Mesenchymal stem cell (in vitro differentiated cells and primary cell): ENCODE measurements at regions not wholly inside any gene's neighbourhood (a gene's known extent, or its start where the extent isn't known, plus 50 kb on each side); places are given as distances from the start of the nearest gene placed in this dataset.

Experiments used
- DNase-seq: peaks from one replicate; pipeline ENCODE4 v3.0.0-alpha.2; 2013
- H2AFZ ChIP-seq: one replicate; pipeline ENCODE4 v1.6.1; 2013; ENCODE audit warnings: low read depth, mild to moderate bottlenecking, control low read depth, inconsistent platforms, low read length, moderate library complexity
- H2AK5ac ChIP-seq: 2 replicates; pipeline ENCODE4 v1.6.1; 2013; ENCODE audit warnings: low read length, moderate library complexity, mild to moderate bottlenecking, inconsistent platforms; ENCODE audit not compliant: severe bottlenecking
- H2BK120ac ChIP-seq: one replicate; pipeline ENCODE4 v1.6.1; 2013; ENCODE audit warnings: low read depth, mild to moderate bottlenecking, inconsistent platforms, low read length, moderate library complexity
- H2BK12ac ChIP-seq, 2 experiments: one replicate each; pipeline ENCODE4 v1.6.1; 2013; ENCODE audit warnings: inconsistent platforms in 2 of 2, low read length in 2 of 2, mild to moderate bottlenecking in 2 of 2, moderate library complexity in 2 of 2, control low read depth in 1 of 2
- H2BK15ac ChIP-seq: one replicate; pipeline ENCODE4 v1.6.1; 2013; ENCODE audit warnings: mild to moderate bottlenecking, low read depth, inconsistent platforms; ENCODE audit not compliant: poor library complexity, severe bottlenecking
- H2BK5ac ChIP-seq: 2 replicates; pipeline ENCODE4 v1.6.1; 2013; ENCODE audit warnings: low read depth, mild to moderate bottlenecking, low read length, control low read depth, inconsistent platforms; ENCODE audit not compliant: poor library complexity, severe bottlenecking
- H3K14ac ChIP-seq, 2 experiments: one replicate each; pipeline ENCODE4 v1.6.1; 2013; ENCODE audit warnings: inconsistent platforms in 2 of 2, low read length in 2 of 2, control low read depth in 1 of 2, mild to moderate bottlenecking in 1 of 2, moderate library complexity in 1 of 2
- H3K18ac ChIP-seq, 2 experiments: one replicate each; pipeline ENCODE4 v1.6.1; 2013; ENCODE audit warnings: inconsistent platforms in 2 of 2, low read length in 2 of 2, control low read depth in 1 of 2, low read depth in 1 of 2, mild to moderate bottlenecking in 1 of 2
- H3K23ac ChIP-seq, 2 experiments: one replicate each; pipeline ENCODE4 v1.6.1; 2013; ENCODE audit warnings: inconsistent platforms in 2 of 2, low read length in 2 of 2, mild to moderate bottlenecking in 2 of 2, moderate library complexity in 2 of 2, control low read depth in 1 of 2
- H3K27ac ChIP-seq: 2 replicates; pipeline ENCODE4 v1.5.1; 2013; ENCODE audit warnings: mild to moderate bottlenecking, moderate library complexity, low read length, control low read depth, inconsistent platforms; ENCODE audit not compliant: poor library complexity, severe bottlenecking
- H3K27me3 ChIP-seq, 2 experiments: 2 replicates each; pipeline versions ENCODE4 v1.6.1 to v1.7.0; 2013; ENCODE audit warnings: low read length in 2 of 2, mild to moderate bottlenecking in 2 of 2, moderate library complexity in 2 of 2, control low read depth in 1 of 2, inconsistent platforms in 1 of 2; ENCODE audit not compliant: control insufficient read depth in 1 of 2, insufficient read depth in 1 of 2
- H3K36me3 ChIP-seq, 2 experiments: 2 replicates each; pipeline versions ENCODE4 v1.6.1 to v1.7.0; 2013; ENCODE audit warnings: low read length in 2 of 2, control low read depth in 1 of 2, inconsistent platforms in 1 of 2, low read depth in 1 of 2, mild to moderate bottlenecking in 1 of 2; ENCODE audit not compliant: insufficient read depth in 2 of 2, control insufficient read depth in 1 of 2
- H3K4ac ChIP-seq, 2 experiments: one replicate each; pipeline ENCODE4 v1.6.1; 2013; ENCODE audit warnings: inconsistent platforms in 2 of 2, low read length in 2 of 2, mild to moderate bottlenecking in 2 of 2, moderate library complexity in 2 of 2, control low read depth in 1 of 2, low read depth in 1 of 2
- H3K4me1 ChIP-seq: 2 replicates; pipeline ENCODE4 v1.6.1; 2013; ENCODE audit warnings: low read depth, low read length, control low read depth; ENCODE audit not compliant: control insufficient read depth, insufficient read depth
- H3K4me2 ChIP-seq: 2 replicates; pipeline ENCODE4 v1.6.1; 2013; ENCODE audit warnings: low read length, mild to moderate bottlenecking, inconsistent platforms; ENCODE audit not compliant: poor library complexity, severe bottlenecking
- H3K4me3 ChIP-seq, 2 experiments: 2 replicates each; pipeline versions ENCODE4 v1.5.1 to v1.7.0; 2013; ENCODE audit warnings: low read length in 2 of 2, mild to moderate bottlenecking in 2 of 2, control low read depth in 1 of 2, low read depth in 1 of 2; ENCODE audit not compliant: insufficient read depth in 1 of 2
- H3K79me1 ChIP-seq: replicated peaks from 2 replicates; pipeline ENCODE4 v1.6.1; 2013; ENCODE audit warnings: mild to moderate bottlenecking, control low read depth, low read length, inconsistent platforms; ENCODE audit not compliant: poor library complexity, severe bottlenecking
- H3K9ac ChIP-seq: 2 replicates; pipeline ENCODE4 v1.7.0; 2013; ENCODE audit warnings: mild to moderate bottlenecking, low read length, moderate library complexity
- H3K9me3 ChIP-seq: 2 replicates; pipeline ENCODE4 v1.7.0; 2013; ENCODE audit warnings: mild to moderate bottlenecking, low read length; ENCODE audit not compliant: control insufficient read depth
- H4K8ac ChIP-seq: one replicate; pipeline ENCODE4 v1.6.1; 2013; ENCODE audit warnings: inconsistent platforms, mild to moderate bottlenecking, low read length, moderate library complexity
- H4K91ac ChIP-seq: one replicate; pipeline ENCODE4 v1.6.1; 2013; ENCODE audit warnings: mild to moderate bottlenecking, low read length, inconsistent platforms
- WGBS: methylation state at CpG from one replicate; pipeline ENCODE4 v1.1.7; 2013; ENCODE audit warnings: mixed read lengths; 5-methylcytosine and 5-hydroxymethylcytosine counted together

DNA sequence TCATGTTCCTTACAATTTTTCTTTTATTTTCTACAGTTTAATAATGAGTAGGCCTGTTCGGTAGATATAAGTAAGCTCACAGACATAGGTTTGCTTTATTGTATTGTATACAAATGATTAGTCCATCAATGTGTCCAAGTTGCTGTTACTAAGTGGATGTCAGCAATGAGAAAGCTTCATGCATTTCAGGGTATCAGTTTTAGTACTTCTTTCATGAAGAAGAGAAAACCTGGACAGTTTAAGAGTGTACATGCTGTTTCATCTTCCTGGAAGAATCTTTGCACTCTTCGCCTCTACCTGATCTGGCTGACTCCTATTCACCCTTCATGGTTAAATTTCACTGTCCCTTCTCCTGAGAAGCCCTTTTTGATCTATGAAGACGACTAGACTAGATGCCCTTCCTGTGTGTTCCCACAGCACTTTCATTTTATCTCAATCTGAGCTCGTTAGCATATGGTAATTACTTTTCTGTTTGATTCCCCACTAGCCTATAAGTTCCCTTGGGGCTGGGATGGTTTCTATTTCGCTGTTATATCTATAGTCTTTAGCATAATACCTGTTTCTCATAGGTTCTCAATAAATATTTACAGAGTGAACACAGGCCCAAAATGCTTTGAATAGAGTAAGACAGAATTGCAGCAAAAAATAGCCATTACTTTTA lies 70.7 kb downstream of the CETN3 start:
- no peak overlapping the region for H2AK5ac ChIP-seq
- no peak overlapping the region for H3K27ac ChIP-seq
- no peak overlapping the region for H3K4me2 ChIP-seq
- no peaks in the 10 kb centered on the region for H3K9me3 ChIP-seq
- H3K4ac ChIP-seq: no peak overlapping the region
- no peak overlapping the region for H2BK120ac ChIP-seq
- WGBS: 81% methylated on average over 3 of the region's 5 CpGs
- no peak for DNase-seq
- no peak overlapping the region for H3K18ac ChIP-seq
- H3K79me1 ChIP-seq: no peaks in the 10 kb centered on the region
- H2BK5ac ChIP-seq: no peak overlapping the region
- H4K8ac ChIP-seq: no peak overlapping the region
- no peak overlapping the region for H3K9ac ChIP-seq
- no peak overlapping the region for H2AFZ ChIP-seq
- no peak overlapping the region for H3K23ac ChIP-seq
- H3K14ac ChIP-seq: no peak overlapping the region
- H3K4me3 ChIP-seq: no peak overlapping the region
- no peak overlapping the region for H2BK12ac ChIP-seq
- no peaks in the 10 kb centered on the region for H3K36me3 ChIP-seq
- no peaks in the 10 kb centered on the region for H3K4me1 ChIP-seq
- H2BK15ac ChIP-seq: no peak overlapping the region
- no peaks in the 10 kb centered on the region for H3K27me3 ChIP-seq
- no peak overlapping the region for H4K91ac ChIP-seq

DNA sequence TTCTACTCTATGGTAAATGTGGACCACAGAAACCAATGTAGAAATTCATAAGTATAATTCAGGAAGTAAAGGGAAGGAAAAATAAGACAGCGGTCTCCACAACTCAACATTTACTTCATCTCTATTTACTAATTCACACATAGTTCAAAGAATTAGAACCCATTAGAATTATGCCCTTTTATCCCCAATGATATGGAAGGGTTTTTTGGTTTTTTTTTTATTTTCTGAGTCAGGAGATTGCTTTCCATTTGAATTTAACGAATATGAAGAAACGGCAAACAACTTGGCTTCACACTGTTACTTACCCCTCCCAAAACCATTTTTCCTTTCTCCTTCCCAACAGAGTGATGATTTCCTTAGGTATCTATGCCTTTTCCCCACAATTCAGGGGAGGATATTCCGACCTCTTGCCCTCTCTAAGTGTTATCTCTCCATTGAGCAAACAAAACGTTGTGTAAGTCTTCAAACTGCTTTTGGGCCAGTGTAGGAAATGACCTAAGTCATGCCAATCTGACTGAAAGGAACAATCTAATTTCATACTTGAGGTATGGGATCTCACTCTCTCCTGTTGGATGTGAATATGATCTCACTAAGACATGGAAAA lies 72.0 kb downstream of the CETN3 start:
- Histone ChIP-seq H3K4me1 (no peaks in the 10 kb centered on the region), H3K36me3 (no peaks in the 10 kb centered on the region), H4K8ac (no peak overlapping the region), H3K79me1 (no peaks in the 10 kb centered on the region), H4K91ac (no peak overlapping the region), H3K4me3 (no peak overlapping the region), H2BK12ac (no peak overlapping the region), H2AFZ (no peak overlapping the region), H3K27me3 (no peaks in the 10 kb centered on the region), H2BK15ac (no peak overlapping the region), H3K23ac (no peak overlapping the region), H3K27ac (no peak overlapping the region), H2BK5ac (no peak overlapping the region), H3K4ac (no peak overlapping the region), H2BK120ac (no peak overlapping the region), H3K4me2 (no peak overlapping the region), H2AK5ac (no peak overlapping the region), H3K9ac (no peak overlapping the region), H3K9me3 (no peaks in the 10 kb centered on the region), H3K14ac (no peak overlapping the region), H3K18ac (no peak overlapping the region)
- 92% methylated on average over 3 of the region's 5 CpGs for WGBS
- DNase-seq: no peak

DNA sequence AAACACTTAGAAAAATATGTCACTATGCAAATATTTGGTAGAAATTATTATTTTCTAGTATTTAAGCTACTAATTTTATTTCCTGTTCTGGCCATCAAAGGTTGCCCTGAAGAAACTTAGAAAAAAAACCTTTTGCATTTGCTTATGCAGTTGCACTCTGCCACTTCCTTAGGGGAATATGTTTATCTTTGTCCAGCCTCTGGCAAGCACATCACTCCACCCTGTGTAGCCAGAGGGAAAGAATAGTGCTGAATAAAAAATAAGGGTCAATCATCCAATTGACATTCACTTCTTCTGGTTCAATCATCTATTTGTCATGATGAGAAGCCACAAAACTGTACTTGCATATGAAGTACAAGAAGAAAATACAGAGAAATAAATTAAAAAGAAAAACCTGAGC lies 72.8 kb downstream of the CETN3 start:
- no peak overlapping the region for H4K91ac ChIP-seq
- H2BK12ac ChIP-seq: no peak overlapping the region
- no peak overlapping the region for H3K4me2 ChIP-seq
- H2BK5ac ChIP-seq: no peak overlapping the region
- no peaks in the 10 kb centered on the region for H3K9me3 ChIP-seq
- no peaks in the 10 kb centered on the region for H3K27me3 ChIP-seq
- no peak overlapping the region for H3K27ac ChIP-seq
- no peak overlapping the region for H3K18ac ChIP-seq
- H3K23ac ChIP-seq: no peak overlapping the region
- H3K36me3 ChIP-seq: no peaks in the 10 kb centered on the region
- no peaks in the 10 kb centered on the region for H3K79me1 ChIP-seq
- H2BK120ac ChIP-seq: no peak overlapping the region
- H2AK5ac ChIP-seq: no peak overlapping the region
- H2BK15ac ChIP-seq: no peak overlapping the region
- DNase-seq: no peak
- H2AFZ ChIP-seq: no peak overlapping the region
- H3K4me1 ChIP-seq: no peaks in the 10 kb centered on the region
- H4K8ac ChIP-seq: no peak overlapping the region
- H3K14ac ChIP-seq: no peak overlapping the region
- no peak overlapping the region for H3K4ac ChIP-seq
- no peak overlapping the region for H3K4me3 ChIP-seq
- no peak overlapping the region for H3K9ac ChIP-seq

DNA sequence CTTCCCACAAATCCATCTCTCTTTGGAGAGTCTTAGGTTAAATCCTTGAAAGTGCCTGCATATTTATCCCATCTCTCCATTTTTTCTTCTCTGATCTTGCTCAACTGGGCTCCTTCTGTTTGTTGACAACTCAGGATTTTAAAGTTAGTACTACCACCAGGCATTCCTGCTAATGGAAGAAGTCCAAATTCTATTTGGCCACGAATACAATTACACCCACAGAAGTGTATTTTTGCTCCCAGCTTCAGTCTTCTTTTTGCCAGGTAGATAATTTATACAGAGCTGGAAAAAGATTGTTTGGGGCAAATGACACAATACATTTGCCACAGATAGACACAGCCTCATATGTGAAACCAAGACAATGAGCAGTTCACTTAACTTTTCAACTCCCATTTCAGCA lies 74.8 kb downstream of the CETN3 start:
- Histone ChIP-seq H4K91ac (no peak overlapping the region), H2BK5ac (no peak overlapping the region), H4K8ac (no peak overlapping the region), H3K27ac (no peak overlapping the region), H2AFZ (no peak overlapping the region), H3K23ac (no peak overlapping the region), H3K79me1 (no peaks in the 10 kb centered on the region), H3K27me3 (no peaks in the 10 kb centered on the region), H3K14ac (no peak overlapping the region), H3K4me3 (no peak overlapping the region), H3K9me3 (no peaks in the 10 kb centered on the region), H3K9ac (no peak overlapping the region), H2BK15ac (no peak overlapping the region), H3K4me2 (no peak overlapping the region), H2BK12ac (no peak overlapping the region), H3K4ac (no peak overlapping the region), H3K4me1 (no peaks in the 10 kb centered on the region), H2AK5ac (no peak overlapping the region), H3K36me3 (no peaks in the 10 kb centered on the region), H3K18ac (no peak overlapping the region), H2BK120ac (no peak overlapping the region)
- WGBS: no CpG with 5 or more reads among the region's 1 CpG
- no peak for DNase-seq
